Ovary (tissue), 3 donors: ENCODE measurements at regions not wholly inside any gene's neighbourhood (a gene's known extent, or its start where the extent isn't known, plus 50 kb on each side); places are given as distances from the start of the nearest gene placed in this dataset.

Source experiments
- CTCF ChIP-seq, 3 donors: fragments of 450-650 bp in 2 of 3; fragments of 200-600 bp in 1 of 3; IDR thresholded peaks; one replicate each; pipeline versions ENCODE4 v1.5.1 to v1.8.0; 2016 to 2022; ENCODE audit warnings: antibody characterized with exemption in 3 of 3, mild to moderate bottlenecking in 1 of 3
- POLR2A ChIP-seq: fragments of 450-650 bp; IDR thresholded peaks from one replicate; pipeline ENCODE4 v1.6.1; 2017; ENCODE audit warnings: antibody characterized with exemption, mild to moderate bottlenecking, moderate library complexity
- donor health status: DM: no; HTN: no; CAD: no.

DNA sequence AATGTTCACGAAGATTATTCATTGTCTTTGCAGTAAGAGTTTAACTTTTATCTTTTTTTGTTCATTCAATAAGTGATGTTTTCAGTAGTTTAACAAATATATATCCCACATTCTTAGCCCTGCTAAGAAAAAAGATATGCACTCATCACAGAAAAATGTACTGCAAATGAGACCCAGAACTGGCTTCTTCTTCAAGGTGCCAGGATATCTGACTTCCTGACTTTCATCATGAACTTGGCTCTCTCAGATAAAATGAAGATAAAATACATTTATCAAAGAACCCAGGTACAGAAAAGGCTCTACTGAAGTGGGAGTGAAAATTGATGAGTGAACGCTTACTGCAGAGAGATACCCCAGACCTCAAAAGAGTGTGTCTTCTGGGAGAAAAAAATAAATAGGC lies 177.8 kb upstream of the DKK2 start:
- TF ChIP-seq POLR2A: no peak
- no peak for TF ChIP-seq CTCF (IDR thresholded peaks at IDR 0.05)
